Gastroesophageal sphincter (tissue), 3 donors: ENCODE measurements at regions not wholly inside any gene's neighbourhood (a gene's known extent, or its start where the extent isn't known, plus 50 kb on each side); places are given as distances from the start of the nearest gene placed in this dataset.

Experiments used
- EP300 ChIP-seq: sonication (generic); formaldehyde crosslinking; IDR thresholded peaks from one replicate; pipeline ENCODE4 v1.6.1; 2017; ENCODE audit warnings: antibody characterized with exemption, mild to moderate bottlenecking
- TF ChIP-seq, protein P1 (sequence below), 4 experiments: fragments of 200-600 bp in 2 of 4; fragments of 450-650 bp in 2 of 4; sonication (generic) in 1 of 4; IDR thresholded peaks; one replicate each; pipeline ENCODE4 v1.5.1; 2017 to 2019; ENCODE audit warnings: antibody characterized with exemption in 4 of 4, mild to moderate bottlenecking in 2 of 4, moderate library complexity in 2 of 4

- TF ChIP-seq, protein P1, sequence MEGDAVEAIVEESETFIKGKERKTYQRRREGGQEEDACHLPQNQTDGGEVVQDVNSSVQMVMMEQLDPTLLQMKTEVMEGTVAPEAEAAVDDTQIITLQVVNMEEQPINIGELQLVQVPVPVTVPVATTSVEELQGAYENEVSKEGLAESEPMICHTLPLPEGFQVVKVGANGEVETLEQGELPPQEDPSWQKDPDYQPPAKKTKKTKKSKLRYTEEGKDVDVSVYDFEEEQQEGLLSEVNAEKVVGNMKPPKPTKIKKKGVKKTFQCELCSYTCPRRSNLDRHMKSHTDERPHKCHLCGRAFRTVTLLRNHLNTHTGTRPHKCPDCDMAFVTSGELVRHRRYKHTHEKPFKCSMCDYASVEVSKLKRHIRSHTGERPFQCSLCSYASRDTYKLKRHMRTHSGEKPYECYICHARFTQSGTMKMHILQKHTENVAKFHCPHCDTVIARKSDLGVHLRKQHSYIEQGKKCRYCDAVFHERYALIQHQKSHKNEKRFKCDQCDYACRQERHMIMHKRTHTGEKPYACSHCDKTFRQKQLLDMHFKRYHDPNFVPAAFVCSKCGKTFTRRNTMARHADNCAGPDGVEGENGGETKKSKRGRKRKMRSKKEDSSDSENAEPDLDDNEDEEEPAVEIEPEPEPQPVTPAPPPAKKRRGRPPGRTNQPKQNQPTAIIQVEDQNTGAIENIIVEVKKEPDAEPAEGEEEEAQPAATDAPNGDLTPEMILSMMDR (IDR thresholded peaks at IDR 0.05) = no peak
- TF ChIP-seq EP300 = no peak
Measured at GRCh38 chr21:34200288-34200905, 127.0 kb downstream of the MRPS6 start.
